ENCODE measurements at regions not wholly inside any gene's neighbourhood (a gene's known extent, or its start where the extent isn't known, plus 50 kb on each side); places are given as distances from the start of the nearest gene placed in this dataset.

- no peak overlapping the region for H3K4me2 ChIP-seq
- no peaks in the 10 kb centered on the region for H3K9me2 ChIP-seq (replicated peaks; ENCODE audit: insufficient read depth)
- no peaks in the 10 kb centered on the region for H3K9me3 ChIP-seq (ENCODE audit: low read depth)
- no peak for TF ChIP-seq EZH2 (IDR thresholded peaks at IDR 0.05; ENCODE audit: borderline replicate concordance)
- TF ChIP-seq CTCF (IDR thresholded peaks at IDR 0.05; ENCODE audit: poor library complexity) = no peak
- no peak for TF ChIP-seq EZH2phosphoT487 (IDR thresholded peaks at IDR 0.05; ENCODE audit: low read depth, severe bottlenecking, unreplicated experiment)
- no peak overlapping the region for H2AFZ ChIP-seq
- no peak for DNase-seq (ENCODE audit: low spot score)
- H3K27ac ChIP-seq = no peak overlapping the region
- H3K4me3 ChIP-seq = no peak overlapping the region
- H3K36me3 ChIP-seq (replicated peaks; ENCODE audit: insufficient read depth, low read depth) = no peaks in the 10 kb centered on the region
- no peaks in the 10 kb centered on the region for H4K20me1 ChIP-seq (ENCODE audit: insufficient read depth, poor library complexity, severe bottlenecking)
- no peaks in the 10 kb centered on the region for H3K79me2 ChIP-seq
- 85% methylated on average over 3 of the region's 3 CpGs for WGBS (ENCODE audit: low lambda C conversion rate, missing lambda C conversion rate)
- H3K27me3 ChIP-seq = no peaks in the 10 kb centered on the region
- H3K4me1 ChIP-seq (ENCODE audit: insufficient read depth) = no peaks in the 10 kb centered on the region
Observed at GRCh38 chr16:50942143-50942542, 200.3 kb downstream of the CYLD start.

GRCh38 chr16:50941681-50942080 is 199.8 kb downstream of the CYLD start:
- Histone ChIP-seq H3K79me2 (no peaks in the 10 kb centered on the region), H3K36me3 (replicated peaks; ENCODE audit: insufficient read depth, low read depth) (no peaks in the 10 kb centered on the region), H3K9me3 (ENCODE audit: low read depth) (no peaks in the 10 kb centered on the region), H3K27ac (no peak overlapping the region), H3K4me1 (ENCODE audit: insufficient read depth) (no peaks in the 10 kb centered on the region), H3K9me2 (replicated peaks; ENCODE audit: insufficient read depth) (no peaks in the 10 kb centered on the region), H3K27me3 (no peaks in the 10 kb centered on the region), H2AFZ (no peak overlapping the region), H3K4me2 (no peak overlapping the region), H4K20me1 (ENCODE audit: insufficient read depth, poor library complexity, severe bottlenecking) (no peaks in the 10 kb centered on the region), H3K4me3 (no peak overlapping the region)
- WGBS (ENCODE audit: low lambda C conversion rate, missing lambda C conversion rate) = 66% methylated on average over 6 of the region's 6 CpGs
- no peak for TF ChIP-seq EZH2 (IDR thresholded peaks at IDR 0.05; ENCODE audit: borderline replicate concordance)
- TF ChIP-seq CTCF (IDR thresholded peaks at IDR 0.05; ENCODE audit: poor library complexity) = no peak
- TF ChIP-seq EZH2phosphoT487 (IDR thresholded peaks at IDR 0.05; ENCODE audit: low read depth, severe bottlenecking, unreplicated experiment) = no peak
- DNase-seq (ENCODE audit: low spot score) = no peak

- WGBS (ENCODE audit: low lambda C conversion rate, missing lambda C conversion rate) = 62% methylated on average over 7 of the region's 7 CpGs
- no peak for DNase-seq (ENCODE audit: low spot score)
- H3K36me3 ChIP-seq (replicated peaks; ENCODE audit: insufficient read depth, low read depth) = no peaks in the 10 kb centered on the region
- no peaks in the 10 kb centered on the region for H3K79me2 ChIP-seq
- no peak overlapping the region for H2AFZ ChIP-seq
- no peak overlapping the region for H3K27ac ChIP-seq
- H4K20me1 ChIP-seq (ENCODE audit: insufficient read depth, poor library complexity, severe bottlenecking) = no peaks in the 10 kb centered on the region
- TF ChIP-seq EZH2phosphoT487 (IDR thresholded peaks at IDR 0.05; ENCODE audit: low read depth, severe bottlenecking, unreplicated experiment) (no peak), CTCF (IDR thresholded peaks at IDR 0.05; ENCODE audit: poor library complexity) (no peak), EZH2 (IDR thresholded peaks at IDR 0.05; ENCODE audit: borderline replicate concordance) (no peak)
- H3K4me1 ChIP-seq (ENCODE audit: insufficient read depth) = no peaks in the 10 kb centered on the region
- H3K4me3 ChIP-seq = no peak overlapping the region
- no peak overlapping the region for H3K4me2 ChIP-seq
- H3K9me3 ChIP-seq (ENCODE audit: low read depth) = no peaks in the 10 kb centered on the region
- H3K27me3 ChIP-seq = no peaks in the 10 kb centered on the region
- H3K9me2 ChIP-seq (replicated peaks; ENCODE audit: insufficient read depth) = no peaks in the 10 kb centered on the region
Observed at GRCh38 chr16:50940275-50940854, 198.5 kb downstream of the CYLD start.

- H2AFZ ChIP-seq = no peak overlapping the region
- no peaks in the 10 kb centered on the region for H3K36me3 ChIP-seq (replicated peaks; ENCODE audit: insufficient read depth, low read depth)
- no peaks in the 10 kb centered on the region for H3K79me2 ChIP-seq
- 83% methylated on average over 2 of the region's 2 CpGs for WGBS (ENCODE audit: low lambda C conversion rate, missing lambda C conversion rate)
- no peaks in the 10 kb centered on the region for H3K9me2 ChIP-seq (replicated peaks; ENCODE audit: insufficient read depth)
- TF ChIP-seq EZH2 (IDR thresholded peaks at IDR 0.05; ENCODE audit: borderline replicate concordance) (no peak), EZH2phosphoT487 (IDR thresholded peaks at IDR 0.05; ENCODE audit: low read depth, severe bottlenecking, unreplicated experiment) (no peak), CTCF (IDR thresholded peaks at IDR 0.05; ENCODE audit: poor library complexity) (no peak)
- no peaks in the 10 kb centered on the region for H3K9me3 ChIP-seq (ENCODE audit: low read depth)
- H4K20me1 ChIP-seq (ENCODE audit: insufficient read depth, poor library complexity, severe bottlenecking) = no peaks in the 10 kb centered on the region
- H3K27ac ChIP-seq = no peak overlapping the region
- H3K4me3 ChIP-seq = no peak overlapping the region
- no peaks in the 10 kb centered on the region for H3K27me3 ChIP-seq
- H3K4me1 ChIP-seq (ENCODE audit: insufficient read depth) = no peaks in the 10 kb centered on the region
- no peak for DNase-seq (ENCODE audit: low spot score)
- no peak overlapping the region for H3K4me2 ChIP-seq
Observed at GRCh38 chr16:50939356-50939755, 197.5 kb downstream of the CYLD start.
